Heart right ventricle (tissue), 16 donors: ENCODE measurements at regions not wholly inside any gene's neighbourhood (a gene's known extent, or its start where the extent isn't known, plus 50 kb on each side); places are given as distances from the start of the nearest gene placed in this dataset.
A peak's percentile ranks its signal among the peaks of the same experiment; 100 is the strongest.

Experiments used
- ATAC-seq, 8 donors: fragments of 200-7000 bp; cut with Tn5 transposase; one replicate each; pipeline ENCODE4 v1.9.1; 2020; ENCODE audit warnings: mild to moderate bottlenecking in 8 of 8, moderate library complexity in 8 of 8, moderate number of reproducible peaks in 1 of 8
- DNase-seq, 2 donors: peaks; one replicate each; pipeline ENCODE4 v3.0.0-alpha.2; 2020
- H3K27ac ChIP-seq, 10 donors: fragments of 200-600 bp; sonication (generic) in 2 of 10; one replicate each; pipeline versions ENCODE4 v1.5.0 to v1.8.0; 2020 to 2022; ENCODE audit warnings: mild to moderate bottlenecking in 3 of 10
- H3K27me3 ChIP-seq, 7 donors: fragments of 200-600 bp; one replicate each; pipeline ENCODE4 v1.8.0; 2021 to 2022; ENCODE audit warnings: mild to moderate bottlenecking in 2 of 7
- H3K36me3 ChIP-seq, 9 donors: fragments of 200-600 bp; sonication (generic) in 1 of 9; one replicate each; pipeline versions ENCODE4 v1.5.0 to v1.8.0; 2020 to 2022; ENCODE audit warnings: mild to moderate bottlenecking in 2 of 9
- H3K4me1 ChIP-seq, 9 donors: fragments of 200-600 bp; sonication (generic) in 1 of 9; one replicate each; pipeline versions ENCODE4 v1.5.0 to v1.8.0; 2020 to 2022; ENCODE audit warnings: mild to moderate bottlenecking in 4 of 9
- H3K4me3 ChIP-seq, 10 donors: fragments of 200-600 bp; sonication (generic) in 2 of 10; one replicate each; pipeline versions ENCODE4 v1.5.0 to v1.8.0; 2020 to 2022; ENCODE audit warnings: mild to moderate bottlenecking in 7 of 10, moderate library complexity in 2 of 10
- H3K9me3 ChIP-seq, 11 donors: fragments of 200-600 bp in 10 of 11; sonication (generic) in 2 of 11; one replicate each; pipeline versions ENCODE4 v1.5.0 to v1.8.0; 2013 to 2022; ENCODE audit warnings: mild to moderate bottlenecking in 2 of 11, control low read depth in 1 of 11, moderate library complexity in 1 of 11
- WGBS, 2 donors: extraction: QIAGEN DNeasy Blood & Tissue Kit; methylation state at CpG; one replicate each; pipeline ENCODE4 v1.1.7; 2013; ENCODE audit warnings: inconsistent platforms in 1 of 2; 5-methylcytosine and 5-hydroxymethylcytosine counted together
- intact Hi-C, 10 donors: fragments of 100-400 bp; cut with DNase I; formaldehyde crosslinking; loops; one replicate each; pipeline versions ENCODE4 v1.11.1 to v1.14.2; 2022
- TF ChIP-seq, protein P1 (sequence below), 9 donors: fragments of 200-600 bp; sonication (generic) in 2 of 9; IDR thresholded peaks; one replicate each; pipeline versions ENCODE4 v1.5.0 to v1.8.0; 2021 to 2022; ENCODE audit warnings: antibody characterized with exemption in 9 of 9, mild to moderate bottlenecking in 5 of 9, moderate library complexity in 1 of 9
- donor health status: Arrhythmogenic right ventricular cardiomyopathy.
- donor health status: ischemic (EF 13 %, LVEDD 7.1; RV severe dilation, severe dysfunction).
- donor health status: healthy with polysubstance abuse.
- donor health status: DM: no; HTN: yes; CAD: no.
- donor health status: DM: no; HTN: no; CAD: no.
- donor health status: ischemic (EF 25% LVEDD 6.9; RV normal size, moderate dysfunction).
- donor health status: ischemic (EF 25% LVEDD 5.7; RV mildly dilated, moderate dysfunction).
- donor health status: healthy.
- donor health status: DM: yes; HTN: yes; CAD: no.
- donor health status: Ischemic cardiomyopathy.
- donor health status: ischemic (EF 35%, LVEDD 5.7; RV mildly dilated, moderate dysfunction).
- donor health status: nonischemic (EF 11% LVEDD 7.7; RV severe dilation, severe dysfunction).
- donor health status: DM: yes; HTN: yes; CAD: no.
- donor health status: PGD.
- donor health status: ischemic (EF 29% LVEDD 5.4; RV normal size, mild dysfunction).
- donor health status: nonischemic (EF 23%, LVEDD 6.1; RV moderate dilation, normal function).

DNA sequence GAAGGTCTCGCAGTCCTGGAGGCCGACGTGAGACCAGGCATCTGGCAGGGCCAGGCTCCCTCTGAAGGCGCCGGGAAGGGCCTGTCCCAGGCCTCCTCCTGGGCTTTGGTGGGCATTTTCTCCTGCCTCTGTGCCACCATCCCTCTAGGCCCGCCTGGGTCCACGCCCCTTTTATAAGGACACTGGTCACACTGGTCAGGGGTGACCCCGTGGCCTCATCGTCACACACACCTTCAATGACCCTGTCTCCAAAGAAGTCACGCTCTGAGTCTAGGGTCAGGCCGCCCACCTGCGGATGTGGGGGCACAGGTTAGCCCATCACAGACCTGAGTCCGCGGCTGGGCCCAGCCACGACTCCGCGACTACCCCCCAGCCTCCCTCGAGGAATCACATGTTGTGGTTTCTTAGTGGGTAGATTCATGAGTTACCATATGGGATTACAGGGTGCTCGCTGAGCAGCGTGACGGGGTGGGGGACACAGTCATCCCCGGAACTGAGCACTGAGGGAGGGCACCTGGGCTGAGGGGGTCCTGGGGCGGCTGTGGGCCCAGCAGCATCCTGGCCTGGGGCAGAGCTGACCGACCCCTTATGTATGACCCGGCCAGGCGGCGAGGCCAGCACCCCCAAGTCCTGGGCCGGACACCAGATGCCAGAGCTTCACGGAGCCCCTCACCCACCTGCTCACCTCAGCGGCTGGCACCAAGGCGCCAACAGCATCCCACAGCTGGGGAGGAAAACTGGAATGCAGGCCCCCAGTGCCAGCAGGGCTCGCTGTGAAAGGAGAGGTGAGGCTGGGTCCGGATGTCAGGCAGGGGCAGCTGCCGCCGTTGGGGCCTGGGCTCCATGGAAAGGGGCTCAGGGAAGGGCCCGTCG, 115.9 kb downstream of the DLL1 start:
- 94 to 95% methylated on average over 37 of the region's 37 CpGs for WGBS, 2 donors
- ATAC-seq = peak in 2 of 8 donors; percentile 18 to 23
- H3K36me3 ChIP-seq = no peaks in the 10 kb centered on the region
- peak overlapping the region in 2 of 10 donors; percentile 22 to 79 for H3K27ac ChIP-seq
- H3K4me3 ChIP-seq = no peak overlapping the region
- TF ChIP-seq, protein P1, sequence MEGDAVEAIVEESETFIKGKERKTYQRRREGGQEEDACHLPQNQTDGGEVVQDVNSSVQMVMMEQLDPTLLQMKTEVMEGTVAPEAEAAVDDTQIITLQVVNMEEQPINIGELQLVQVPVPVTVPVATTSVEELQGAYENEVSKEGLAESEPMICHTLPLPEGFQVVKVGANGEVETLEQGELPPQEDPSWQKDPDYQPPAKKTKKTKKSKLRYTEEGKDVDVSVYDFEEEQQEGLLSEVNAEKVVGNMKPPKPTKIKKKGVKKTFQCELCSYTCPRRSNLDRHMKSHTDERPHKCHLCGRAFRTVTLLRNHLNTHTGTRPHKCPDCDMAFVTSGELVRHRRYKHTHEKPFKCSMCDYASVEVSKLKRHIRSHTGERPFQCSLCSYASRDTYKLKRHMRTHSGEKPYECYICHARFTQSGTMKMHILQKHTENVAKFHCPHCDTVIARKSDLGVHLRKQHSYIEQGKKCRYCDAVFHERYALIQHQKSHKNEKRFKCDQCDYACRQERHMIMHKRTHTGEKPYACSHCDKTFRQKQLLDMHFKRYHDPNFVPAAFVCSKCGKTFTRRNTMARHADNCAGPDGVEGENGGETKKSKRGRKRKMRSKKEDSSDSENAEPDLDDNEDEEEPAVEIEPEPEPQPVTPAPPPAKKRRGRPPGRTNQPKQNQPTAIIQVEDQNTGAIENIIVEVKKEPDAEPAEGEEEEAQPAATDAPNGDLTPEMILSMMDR (IDR thresholded peaks at IDR 0.05) = no peak
- H3K27me3 ChIP-seq = no peaks in the 10 kb centered on the region
- H3K4me1 ChIP-seq = peaks cover 0 to 23% (median 7%) of the 10 kb centered on the region in 9 donors
- intact Hi-C loops = loop anchor here in 3 of 10 donors (5.0 to 10.0 kb wide), 3 partner anchors 47 to 340 kb away; partner anchors contain the start of gene DLL1 (in 1 of the 3)
- H3K9me3 ChIP-seq = no peaks in the 10 kb centered on the region
- DNase-seq = no peak

DNA sequence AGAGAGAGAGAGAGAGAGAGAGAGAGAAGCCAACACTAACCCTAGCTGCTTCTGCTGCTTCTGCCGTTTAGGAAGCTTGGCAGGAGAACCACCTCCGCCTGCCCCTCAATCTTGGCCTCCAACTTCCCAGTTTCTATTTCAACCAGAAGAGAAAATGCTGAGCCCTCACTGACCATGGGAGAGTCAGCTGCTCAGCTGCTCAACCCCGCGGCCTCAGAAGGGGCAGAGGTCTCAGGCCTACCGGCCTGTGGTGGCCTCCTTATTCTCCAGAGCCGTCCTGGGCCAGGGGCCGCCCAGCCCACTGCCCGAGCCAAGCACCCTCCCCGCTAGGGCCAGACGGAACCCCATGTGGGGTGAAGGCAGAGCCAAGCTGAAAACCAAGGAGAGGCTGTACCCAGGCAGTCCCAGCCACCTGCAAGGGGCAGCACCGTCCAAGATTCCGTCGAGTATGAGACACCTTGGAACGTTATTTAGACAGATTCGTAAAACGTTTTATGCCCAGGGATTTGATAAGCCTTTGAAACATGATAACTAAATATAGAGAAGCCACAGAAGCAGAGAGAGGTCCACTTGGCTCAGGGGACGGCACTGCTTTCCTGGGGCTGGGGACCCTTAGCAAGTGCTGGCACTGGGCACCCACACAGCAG, 116.6 kb downstream of the DLL1 start:
- Histone ChIP-seq H3K4me3 (no peak overlapping the region), H3K36me3 (no peaks in the 10 kb centered on the region), H3K4me1 (peaks cover 0 to 19% (median 7%) of the 10 kb centered on the region in 9 donors), H3K27ac (peak overlapping the region in 3 of 10 donors; percentile 22 to 79 (median 36)), H3K9me3 (no peaks in the 10 kb centered on the region), H3K27me3 (no peaks in the 10 kb centered on the region)
- 69 to 78% methylated on average over 17 of the region's 17 CpGs for WGBS, 2 donors
- DNase-seq (no peak), ATAC-seq (peak; percentile 19 to 71 (median 44))
- TF ChIP-seq, protein P1 (IDR thresholded peaks at IDR 0.05) = peak in 1 of 9 donors; percentile 15
- intact Hi-C loops = loop anchor here in 1 of 10 donors (10.0 kb wide), 1 partner anchor 339 kb away; no protein-coding TSS in a partner anchor

DNA sequence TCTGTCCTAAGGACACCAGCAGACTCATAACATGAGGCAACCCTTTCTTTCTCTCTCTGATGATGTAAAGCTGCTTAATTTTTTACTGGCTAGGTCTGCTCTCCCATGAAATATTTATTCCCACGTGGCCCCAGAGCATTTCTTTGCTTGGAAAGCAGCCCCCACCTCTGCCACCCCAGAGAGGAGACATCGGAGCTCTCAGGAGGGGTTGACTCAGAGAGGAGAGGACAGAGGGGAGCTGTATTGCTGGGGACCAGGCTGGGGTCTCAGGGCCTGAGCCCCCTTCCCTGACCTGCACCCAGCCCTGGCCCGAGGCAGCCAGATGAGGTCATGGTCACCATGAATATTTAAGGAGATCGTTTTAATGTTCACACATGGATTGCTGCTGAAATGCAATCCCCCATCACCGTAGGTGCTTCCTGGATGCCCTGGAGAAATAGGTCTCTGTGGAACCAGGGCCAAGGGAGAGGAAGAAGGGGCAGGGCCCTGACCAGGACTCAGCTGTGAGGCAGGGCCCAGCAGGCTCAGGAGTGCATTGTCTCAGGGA, 117.5 kb downstream of the DLL1 start:
- Histone ChIP-seq H3K4me1 (peaks cover 0 to 13% (median 3%) of the 10 kb centered on the region in 9 donors), H3K4me3 (no peak overlapping the region), H3K9me3 (no peaks in the 10 kb centered on the region), H3K27ac (peak overlapping the region in 1 of 10 donors; percentile 79), H3K27me3 (no peaks in the 10 kb centered on the region), H3K36me3 (no peaks in the 10 kb centered on the region)
- ATAC-seq (no peak), DNase-seq (no peak)
- TF ChIP-seq, protein P1 (IDR thresholded peaks at IDR 0.05) = no peak
- WGBS, 2 donors = 68 to 84% methylated on average over 5 of the region's 5 CpGs
- intact Hi-C loops = loop anchor here in 1 of 10 donors (10.0 kb wide), 1 partner anchor 339 kb away; no protein-coding TSS in a partner anchor

DNA sequence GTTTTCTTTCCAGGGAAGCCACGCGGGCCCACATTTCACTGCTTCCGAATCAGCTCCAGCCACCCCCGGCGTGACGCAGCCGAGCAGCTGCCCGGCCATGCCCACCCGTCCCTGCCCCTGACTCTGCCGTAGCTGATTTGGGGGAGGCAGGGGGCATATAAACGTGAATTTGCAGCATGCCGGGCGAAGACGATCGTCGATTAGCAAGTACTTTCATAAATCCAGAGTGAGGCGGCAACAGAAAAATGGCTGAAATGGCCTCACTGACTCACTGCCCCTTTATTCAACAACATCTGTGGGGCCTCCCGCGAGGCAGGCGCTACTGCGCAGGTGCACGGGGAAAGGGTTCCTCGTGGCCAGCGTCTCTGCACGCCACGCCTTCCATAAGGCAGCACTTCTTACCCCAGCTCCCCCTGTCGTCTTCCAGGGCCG, 118.0 kb downstream of the DLL1 start:
- intact Hi-C loops = loop anchor here in 1 of 10 donors (10.0 kb wide), 1 partner anchor 338 kb away; no protein-coding TSS in a partner anchor

More for the DNA sequence above, 118.0 kb downstream of the DLL1 start:
- Histone ChIP-seq H3K4me3 (no peak overlapping the region), H3K9me3 (no peaks in the 10 kb centered on the region), H3K27ac (no peak overlapping the region), H3K36me3 (no peaks in the 10 kb centered on the region), H3K27me3 (peaks cover 0 to under 1% (median 0%) of the 10 kb centered on the region in 7 donors), H3K4me1 (peaks cover 0 to 11% (median 3%) of the 10 kb centered on the region in 9 donors)
- ATAC-seq = no peak
- TF ChIP-seq, protein P1 (IDR thresholded peaks at IDR 0.05) = no peak
- 95 to 97% methylated on average over 28 of the region's 28 CpGs for WGBS, 2 donors
- no peak for DNase-seq
